Vagina (tissue), 2 donors: ENCODE measurements at regions not wholly inside any gene's neighbourhood (a gene's known extent, or its start where the extent isn't known, plus 50 kb on each side); places are given as distances from the start of the nearest gene placed in this dataset.

Source experiments
- POLR2A ChIP-seq, 2 donors: fragments of 450-650 bp; IDR thresholded peaks; one replicate each; pipeline ENCODE4 v1.6.1; 2017; ENCODE audit warnings: antibody characterized with exemption in 2 of 2, mild to moderate bottlenecking in 2 of 2, moderate library complexity in 2 of 2
- POLR2AphosphoS5 ChIP-seq, 2 donors: sonication (generic); formaldehyde crosslinking; IDR thresholded peaks; one replicate each; pipeline ENCODE4 v1.9.0; 2017; ENCODE audit warnings: antibody characterized with exemption in 2 of 2, mild to moderate bottlenecking in 2 of 2, low read depth in 1 of 2; ENCODE audit not compliant: insufficient read depth in 1 of 2
- TF ChIP-seq, protein P1 (sequence below), 3 experiments: fragments of 450-650 bp in 2 of 3; fragments of 200-600 bp in 1 of 3; sonication (generic) in 1 of 3; IDR thresholded peaks; one replicate each; pipeline ENCODE4 v1.5.1; 2017 to 2019; ENCODE audit warnings: antibody characterized with exemption in 3 of 3, mild to moderate bottlenecking in 2 of 3, moderate library complexity in 2 of 3

DNA sequence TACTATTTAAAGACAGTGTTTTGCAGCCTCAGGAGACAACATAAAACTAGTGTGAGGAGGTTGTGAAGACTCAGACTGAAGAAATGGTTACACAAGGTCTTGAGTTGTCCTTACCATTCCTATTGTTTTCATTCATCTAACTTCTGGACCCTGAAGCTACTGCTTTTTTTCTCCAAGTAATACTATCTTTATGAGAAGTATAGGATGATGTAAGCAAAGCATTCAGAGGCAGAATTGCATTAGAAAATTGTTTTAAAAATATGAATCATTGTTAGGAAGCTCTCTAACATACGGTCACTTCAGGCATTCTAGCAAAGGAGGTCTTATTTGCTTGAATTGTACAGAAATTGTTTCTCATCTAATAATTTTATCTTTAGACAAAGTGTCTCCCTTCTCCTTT is 357.8 kb downstream of the TLL1 start:
- TF ChIP-seq, protein P1, sequence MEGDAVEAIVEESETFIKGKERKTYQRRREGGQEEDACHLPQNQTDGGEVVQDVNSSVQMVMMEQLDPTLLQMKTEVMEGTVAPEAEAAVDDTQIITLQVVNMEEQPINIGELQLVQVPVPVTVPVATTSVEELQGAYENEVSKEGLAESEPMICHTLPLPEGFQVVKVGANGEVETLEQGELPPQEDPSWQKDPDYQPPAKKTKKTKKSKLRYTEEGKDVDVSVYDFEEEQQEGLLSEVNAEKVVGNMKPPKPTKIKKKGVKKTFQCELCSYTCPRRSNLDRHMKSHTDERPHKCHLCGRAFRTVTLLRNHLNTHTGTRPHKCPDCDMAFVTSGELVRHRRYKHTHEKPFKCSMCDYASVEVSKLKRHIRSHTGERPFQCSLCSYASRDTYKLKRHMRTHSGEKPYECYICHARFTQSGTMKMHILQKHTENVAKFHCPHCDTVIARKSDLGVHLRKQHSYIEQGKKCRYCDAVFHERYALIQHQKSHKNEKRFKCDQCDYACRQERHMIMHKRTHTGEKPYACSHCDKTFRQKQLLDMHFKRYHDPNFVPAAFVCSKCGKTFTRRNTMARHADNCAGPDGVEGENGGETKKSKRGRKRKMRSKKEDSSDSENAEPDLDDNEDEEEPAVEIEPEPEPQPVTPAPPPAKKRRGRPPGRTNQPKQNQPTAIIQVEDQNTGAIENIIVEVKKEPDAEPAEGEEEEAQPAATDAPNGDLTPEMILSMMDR (IDR thresholded peaks at IDR 0.05) = no peak
- TF ChIP-seq POLR2A (IDR thresholded peaks at IDR 0.05) (no peak), POLR2AphosphoS5 (IDR thresholded peaks at IDR 0.05; ENCODE audit: insufficient read depth in 1 of 2, low read depth in 1 of 2) (no peak)
